Astrocyte (in vitro differentiated cells and primary cell): ENCODE measurements at regions not wholly inside any gene's neighbourhood (a gene's known extent, or its start where the extent isn't known, plus 50 kb on each side); places are given as distances from the start of the nearest gene placed in this dataset.
A peak's percentile ranks its signal among the peaks of the same experiment; 100 is the strongest.

Experiments used
- DNase-seq: peaks from one replicate; pipeline ENCODE4 v3.0.0-alpha.2; 2010; ENCODE audit warnings: low read depth
- FAIRE-seq: peaks from 2 replicates; lab custom pipeline; 2011; peaks lifted over from hg19 to GRCh38; lab: Jason Lieb, UNC
- H2AFZ ChIP-seq: 2 replicates; pipeline ENCODE4 v1.6.0; 2012; ENCODE audit warnings: low read depth, low read length, inconsistent platforms
- H3K27ac ChIP-seq: 2 replicates; pipeline ENCODE4 v1.5.1; 2011; ENCODE audit warnings: low read depth, low read length, inconsistent platforms
- H3K27me3 ChIP-seq: 2 replicates; pipeline ENCODE4 v1.6.0; 2011; ENCODE audit warnings: low read length, inconsistent platforms; ENCODE audit not compliant: insufficient read depth
- H3K36me3 ChIP-seq: 2 replicates; pipeline ENCODE4 v1.5.1; 2011; ENCODE audit warnings: low read length, inconsistent platforms; ENCODE audit not compliant: insufficient read depth
- H3K4me1 ChIP-seq: 2 replicates; pipeline ENCODE4 v1.5.1; 2011; ENCODE audit warnings: low read length, inconsistent platforms; ENCODE audit not compliant: insufficient read depth
- H3K4me2 ChIP-seq: 2 replicates; pipeline ENCODE4 v1.6.0; 2012; ENCODE audit warnings: low read length, inconsistent platforms
- H3K4me3 ChIP-seq: 2 replicates; pipeline ENCODE4 v1.5.1; 2011; ENCODE audit warnings: low read depth, mild to moderate bottlenecking, low read length, inconsistent platforms; ENCODE audit not compliant: insufficient read depth
- H3K79me2 ChIP-seq: 2 replicates; pipeline ENCODE4 v1.6.0; 2012; ENCODE audit warnings: mild to moderate bottlenecking, low read length, inconsistent platforms; ENCODE audit not compliant: insufficient read depth
- H3K9ac ChIP-seq: 2 replicates; pipeline ENCODE4 v1.6.0; 2012; ENCODE audit warnings: mild to moderate bottlenecking, low read length, inconsistent platforms
- H3K9me3 ChIP-seq: 2 replicates; pipeline ENCODE4 v1.5.1; 2012; ENCODE audit warnings: low read depth, mild to moderate bottlenecking, low read length, inconsistent platforms; ENCODE audit not compliant: insufficient read depth
- H4K20me1 ChIP-seq: 2 replicates; pipeline ENCODE4 v1.6.0; 2012; ENCODE audit warnings: low read length, inconsistent platforms; ENCODE audit not compliant: insufficient read depth
- H3K27ac Mint-ChIP-seq: one replicate; pipeline ENCODE4 v1.8.0; 2021; ENCODE audit warnings: mild to moderate bottlenecking, mixed read lengths; ENCODE audit not compliant: unreplicated experiment
- H3K27me3 Mint-ChIP-seq: one replicate; pipeline ENCODE4 v1.8.0; 2021; ENCODE audit warnings: low read depth, mixed read lengths; ENCODE audit not compliant: unreplicated experiment
- H3K36me3 Mint-ChIP-seq: one replicate; pipeline ENCODE4 v1.8.0; 2021; ENCODE audit warnings: low read depth, mixed read lengths; ENCODE audit not compliant: unreplicated experiment
- H3K4me1 Mint-ChIP-seq: one replicate; pipeline ENCODE4 v1.8.0; 2021; ENCODE audit warnings: low read depth, mixed read lengths; ENCODE audit not compliant: unreplicated experiment
- H3K4me3 Mint-ChIP-seq: one replicate; pipeline ENCODE4 v1.8.0; 2021; ENCODE audit warnings: mild to moderate bottlenecking, moderate library complexity, mixed read lengths; ENCODE audit not compliant: unreplicated experiment
- H3K9me3 Mint-ChIP-seq: one replicate; pipeline ENCODE4 v1.8.0; 2021; ENCODE audit warnings: mild to moderate bottlenecking, mixed read lengths; ENCODE audit not compliant: unreplicated experiment
- EZH2 ChIP-seq: IDR thresholded peaks from 2 replicates; pipeline ENCODE4 v1.6.1; 2012; ENCODE audit warnings: mild to moderate bottlenecking, low read length, inconsistent platforms; ENCODE audit not compliant: insufficient read depth
- TF ChIP-seq, protein P1 (sequence below): IDR thresholded peaks from 2 replicates; pipeline ENCODE4 v1.5.1; 2011; ENCODE audit warnings: low read depth, mild to moderate bottlenecking, inconsistent platforms, low read length, moderate library complexity; ENCODE audit not compliant: insufficient read depth

GRCh38 chr11:131135611-131136010, 219.3 kb upstream of the SNX19 start:
- Mint-ChIP-seq H3K4me1 (peaks cover 11% of the 10 kb centered on the region), H3K27me3 (peaks cover 21% of the 10 kb centered on the region), H3K9me3 (peaks cover 7% of the 10 kb centered on the region), H3K36me3 (no peaks in the 10 kb centered on the region), H3K4me3 (no peak overlapping the region), H3K27ac (no peak overlapping the region)
- no peak for TF ChIP-seq EZH2
- TF ChIP-seq, protein P1, sequence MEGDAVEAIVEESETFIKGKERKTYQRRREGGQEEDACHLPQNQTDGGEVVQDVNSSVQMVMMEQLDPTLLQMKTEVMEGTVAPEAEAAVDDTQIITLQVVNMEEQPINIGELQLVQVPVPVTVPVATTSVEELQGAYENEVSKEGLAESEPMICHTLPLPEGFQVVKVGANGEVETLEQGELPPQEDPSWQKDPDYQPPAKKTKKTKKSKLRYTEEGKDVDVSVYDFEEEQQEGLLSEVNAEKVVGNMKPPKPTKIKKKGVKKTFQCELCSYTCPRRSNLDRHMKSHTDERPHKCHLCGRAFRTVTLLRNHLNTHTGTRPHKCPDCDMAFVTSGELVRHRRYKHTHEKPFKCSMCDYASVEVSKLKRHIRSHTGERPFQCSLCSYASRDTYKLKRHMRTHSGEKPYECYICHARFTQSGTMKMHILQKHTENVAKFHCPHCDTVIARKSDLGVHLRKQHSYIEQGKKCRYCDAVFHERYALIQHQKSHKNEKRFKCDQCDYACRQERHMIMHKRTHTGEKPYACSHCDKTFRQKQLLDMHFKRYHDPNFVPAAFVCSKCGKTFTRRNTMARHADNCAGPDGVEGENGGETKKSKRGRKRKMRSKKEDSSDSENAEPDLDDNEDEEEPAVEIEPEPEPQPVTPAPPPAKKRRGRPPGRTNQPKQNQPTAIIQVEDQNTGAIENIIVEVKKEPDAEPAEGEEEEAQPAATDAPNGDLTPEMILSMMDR: no peak
- Histone ChIP-seq H3K27me3 (peaks cover 3% of the 10 kb centered on the region), H3K9me3 (no peaks in the 10 kb centered on the region), H4K20me1 (no peaks in the 10 kb centered on the region), H3K4me1 (peaks cover 7% of the 10 kb centered on the region), H3K79me2 (no peaks in the 10 kb centered on the region), H3K4me2 (no peak overlapping the region), H3K27ac (no peak overlapping the region), H3K9ac (no peak overlapping the region), H3K4me3 (no peak overlapping the region), H3K36me3 (no peaks in the 10 kb centered on the region), H2AFZ (no peak overlapping the region)
- DNase-seq (no peak), FAIRE-seq (no peak)

GRCh38 chr11:131136486-131136885, 220.2 kb upstream of the SNX19 start:
- H3K4me1 Mint-ChIP-seq: peaks cover 11% of the 10 kb centered on the region
- peaks cover 7% of the 10 kb centered on the region for H3K4me1 ChIP-seq
- peak overlapping the region; percentile 29 for H3K27ac Mint-ChIP-seq
- no peaks in the 10 kb centered on the region for H4K20me1 ChIP-seq
- peaks cover 5% of the 10 kb centered on the region for H3K9me3 Mint-ChIP-seq
- H3K36me3 ChIP-seq: no peaks in the 10 kb centered on the region
- peaks cover 3% of the 10 kb centered on the region for H3K27me3 ChIP-seq
- H3K4me3 Mint-ChIP-seq: no peak overlapping the region
- no peak overlapping the region for H3K4me3 ChIP-seq
- H3K4me2 ChIP-seq: peak overlapping the region; percentile 31
- no peaks in the 10 kb centered on the region for H3K36me3 Mint-ChIP-seq
- no peak overlapping the region for H2AFZ ChIP-seq
- H3K27ac ChIP-seq: no peak overlapping the region
- DNase-seq (peak; percentile 5), FAIRE-seq (no peak)
- no peak for TF ChIP-seq EZH2
- TF ChIP-seq, protein P1: no peak
- H3K27me3 Mint-ChIP-seq: peaks cover 26% of the 10 kb centered on the region
- H3K9me3 ChIP-seq: no peaks in the 10 kb centered on the region
- H3K9ac ChIP-seq: no peak overlapping the region
- no peaks in the 10 kb centered on the region for H3K79me2 ChIP-seq

GRCh38 chr11:131137046-131137445, 220.8 kb upstream of the SNX19 start:
- no peak overlapping the region for H3K9ac ChIP-seq
- H3K36me3 Mint-ChIP-seq: no peaks in the 10 kb centered on the region
- peaks cover 3% of the 10 kb centered on the region for H3K27me3 ChIP-seq
- H4K20me1 ChIP-seq: no peaks in the 10 kb centered on the region
- H3K4me1 Mint-ChIP-seq: peaks cover 11% of the 10 kb centered on the region
- peak; percentile 38 for DNase-seq
- peaks cover 3% of the 10 kb centered on the region for H3K9me3 Mint-ChIP-seq
- peaks cover 7% of the 10 kb centered on the region for H3K4me1 ChIP-seq
- no peaks in the 10 kb centered on the region for H3K79me2 ChIP-seq
- TF ChIP-seq, protein P1: no peak
- TF ChIP-seq EZH2: no peak
- no peaks in the 10 kb centered on the region for H3K36me3 ChIP-seq
- H3K4me3 ChIP-seq: no peak overlapping the region
- H3K4me3 Mint-ChIP-seq: no peak overlapping the region
- no peak for FAIRE-seq
- peaks cover 21% of the 10 kb centered on the region for H3K27me3 Mint-ChIP-seq
- no peaks in the 10 kb centered on the region for H3K9me3 ChIP-seq
- H3K4me2 ChIP-seq: peak overlapping the region; percentile 31
- H3K27ac Mint-ChIP-seq: peak overlapping the region; percentile 29
- H2AFZ ChIP-seq: no peak overlapping the region
- H3K27ac ChIP-seq: no peak overlapping the region
